ENCODE measurements at regions not wholly inside any gene's neighbourhood (a gene's known extent, or its start where the extent isn't known, plus 50 kb on each side); places are given as distances from the start of the nearest gene placed in this dataset.

DNA sequence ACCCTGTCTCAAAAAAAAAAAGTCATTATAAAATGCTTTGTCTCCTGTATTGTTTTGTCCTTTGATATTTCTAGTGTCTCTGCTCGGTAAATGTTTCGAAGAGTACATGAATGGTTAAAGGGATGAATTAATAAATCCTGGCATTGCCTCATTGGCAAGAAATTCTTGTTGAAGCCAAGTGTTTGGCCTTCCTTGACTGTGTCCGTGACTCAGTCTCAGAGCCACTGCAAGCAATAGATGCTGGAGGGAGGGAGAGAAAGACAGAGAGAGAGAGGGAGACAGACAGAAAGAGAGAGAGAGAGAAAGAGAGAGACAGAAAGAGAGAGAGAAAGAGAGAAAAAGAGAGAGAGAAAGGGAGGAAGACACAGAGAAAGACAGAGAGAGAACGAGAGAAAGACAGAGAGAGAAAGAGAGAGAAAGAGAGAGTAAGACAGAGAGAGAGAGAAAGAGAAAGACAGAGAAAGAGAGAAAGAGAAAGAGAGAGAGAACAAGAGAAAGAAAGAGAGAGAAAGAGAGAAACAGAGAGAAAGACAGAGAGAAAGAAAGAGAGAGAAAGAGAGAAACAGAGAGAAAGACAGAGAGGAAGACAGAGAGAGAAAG, 72.5 kb upstream of the RXRA start (continued):
- TF ChIP-seq RAD21 (IDR thresholded peaks at IDR 0.05 in 1 of 2, conservative IDR thresholded peaks at IDR 0.05 in 1 of 2; ENCODE audit: low read depth in 2 of 2, low read length in 2 of 2) (no peak), POLR2A (IDR thresholded peaks at IDR 0.05; ENCODE audit: control extremely low read depth in 1 of 2, low read depth in 2 of 2, low read length in 2 of 2) (no peak), BACH1 (IDR thresholded peaks at IDR 0.05; ENCODE audit: low read length) (no peak), EP300 (IDR thresholded peaks at IDR 0.05; ENCODE audit: borderline replicate concordance in 1 of 2, low read depth in 2 of 2, low read length in 2 of 2) (no peak), NANOG (IDR thresholded peaks at IDR 0.05; ENCODE audit: insufficient read depth, low read depth, low read length, poor library complexity, severe bottlenecking) (no peak), PHF8 (conservative IDR thresholded peaks at IDR 0.05; ENCODE audit: low read depth, low read length) (no peak), BCL11A (IDR thresholded peaks at IDR 0.05; ENCODE audit: low read depth in 2 of 2, low read length in 2 of 2) (no peak), HDAC6 (IDR thresholded peaks at IDR 0.05; ENCODE audit: low read depth, low read length) (no peak), SIX5 (IDR thresholded peaks at IDR 0.05; ENCODE audit: low read depth, low read length) (no peak)
- TF ChIP-seq, protein P1, sequence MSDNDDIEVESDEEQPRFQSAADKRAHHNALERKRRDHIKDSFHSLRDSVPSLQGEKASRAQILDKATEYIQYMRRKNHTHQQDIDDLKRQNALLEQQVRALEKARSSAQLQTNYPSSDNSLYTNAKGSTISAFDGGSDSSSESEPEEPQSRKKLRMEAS (IDR thresholded peaks at IDR 0.05): no peak
